ENCODE measurements at regions not wholly inside any gene's neighbourhood (a gene's known extent, or its start where the extent isn't known, plus 50 kb on each side); places are given as distances from the start of the nearest gene placed in this dataset.

- no peak overlapping the region for H3K4me3 ChIP-seq (ENCODE audit: low read length)
- no peak for DNase-seq (ENCODE audit: low read depth)
- TF ChIP-seq CTCF (conservative IDR thresholded peaks at IDR 0.05; ENCODE audit: low read depth, low read length): no peak
Measured at GRCh38 chr16:85453703-85454102, 159.4 kb upstream of the GSE1 start.

DNA sequence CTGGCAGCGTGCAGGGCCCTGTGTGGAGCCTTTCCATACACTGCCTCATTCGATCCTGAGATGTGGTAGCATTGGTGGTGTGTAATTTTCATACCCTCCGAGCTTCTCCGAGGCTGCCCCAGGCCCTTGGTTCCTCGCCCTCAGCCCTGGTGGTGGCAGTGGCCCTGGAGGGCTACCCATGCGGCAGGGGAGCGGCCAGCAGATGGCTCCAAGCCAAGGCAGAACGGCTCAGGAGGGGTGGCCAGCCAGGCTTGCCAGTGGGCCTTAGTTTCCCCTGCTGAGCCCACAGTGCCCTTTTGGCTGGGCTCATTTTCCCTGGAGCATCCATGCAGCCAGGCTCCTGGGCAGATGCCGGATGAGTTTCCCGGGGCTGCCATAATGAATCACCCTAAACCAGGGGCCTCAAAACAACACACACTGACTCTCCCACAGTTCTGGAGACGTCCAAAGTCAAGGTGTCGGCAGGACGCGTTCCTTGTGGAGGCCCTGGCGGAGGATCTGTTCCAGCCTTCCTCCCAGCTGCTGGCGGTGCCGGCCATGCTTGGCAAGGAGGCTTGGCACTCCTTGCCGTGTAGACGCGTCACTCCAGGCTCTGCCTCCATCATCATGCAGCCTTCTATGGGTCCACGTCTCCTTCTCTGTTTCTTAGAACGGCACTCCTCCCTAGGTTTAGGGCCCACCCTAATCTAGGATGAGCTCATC is 158.8 kb upstream of the GSE1 start:
- DNase-seq (ENCODE audit: low read depth): no peak
- no peak for TF ChIP-seq CTCF (conservative IDR thresholded peaks at IDR 0.05; ENCODE audit: low read depth, low read length)
- no peak overlapping the region for H3K4me3 ChIP-seq (ENCODE audit: low read length)

GRCh38 chr16:85455534-85455933 is 157.6 kb upstream of the GSE1 start:
- TF ChIP-seq CTCF (conservative IDR thresholded peaks at IDR 0.05; ENCODE audit: low read depth, low read length): no peak
- DNase-seq (ENCODE audit: low read depth): no peak
- H3K4me3 ChIP-seq (ENCODE audit: low read length): no peak overlapping the region

DNA sequence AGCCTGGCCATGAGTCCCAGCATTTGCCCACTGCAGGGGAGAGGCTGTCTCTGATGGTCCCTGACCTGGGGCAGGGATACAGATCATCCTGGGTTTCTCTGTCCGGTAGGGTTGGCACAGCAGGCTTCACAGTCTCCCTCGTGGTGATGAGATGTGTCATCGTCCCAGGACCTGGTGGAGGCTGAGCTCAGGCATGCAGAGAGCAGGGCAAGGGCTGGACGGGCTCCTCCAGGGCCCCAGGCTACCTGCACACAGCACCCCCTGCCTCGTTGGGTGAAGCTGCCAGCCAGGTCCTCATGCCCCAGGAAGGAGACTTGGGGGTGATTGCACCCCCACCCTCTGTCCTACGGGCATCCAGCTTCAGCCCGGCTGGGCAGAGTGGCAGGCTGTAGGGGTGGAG is 155.8 kb upstream of the GSE1 start:
- no peak for TF ChIP-seq CTCF (conservative IDR thresholded peaks at IDR 0.05; ENCODE audit: low read depth, low read length)
- H3K4me3 ChIP-seq (ENCODE audit: low read length): no peak overlapping the region
- no peak for DNase-seq (ENCODE audit: low read depth)

GRCh38 chr16:85458968-85459367 is 154.2 kb upstream of the GSE1 start:
- DNase-seq (ENCODE audit: low read depth): no peak
- no peak for TF ChIP-seq CTCF (conservative IDR thresholded peaks at IDR 0.05; ENCODE audit: low read depth, low read length)
- no peak overlapping the region for H3K4me3 ChIP-seq (ENCODE audit: low read length)

- DNase-seq (ENCODE audit: low read depth): no peak
- TF ChIP-seq CTCF (conservative IDR thresholded peaks at IDR 0.05; ENCODE audit: low read depth, low read length): no peak
- no peak overlapping the region for H3K4me3 ChIP-seq (ENCODE audit: low read length)
Measured at GRCh38 chr16:85459529-85460251, 153.4 kb upstream of the GSE1 start.
